SK-N-MC (cell line): ENCODE measurements at regions not wholly inside any gene's neighbourhood (a gene's known extent, or its start where the extent isn't known, plus 50 kb on each side); places are given as distances from the start of the nearest gene placed in this dataset.

Experiments used
- EZH2 ChIP-seq: fragments of 200-600 bp; sonication (generic); IDR thresholded peaks from one replicate; pipeline ENCODE4 v1.6.1; 2017; ENCODE audit warnings: antibody characterized with exemption
- POLR2AphosphoS5 ChIP-seq: IDR thresholded peaks from 2 replicates; pipeline ENCODE4 v1.6.1; 2012; ENCODE audit warnings: mild to moderate bottlenecking, low read depth, low read length, borderline replicate concordance

- TF ChIP-seq EZH2, result no peak
- no peak for TF ChIP-seq POLR2AphosphoS5
Observed at GRCh38 chr4:38415682-38416081, 248.3 kb upstream of the KLF3 start.
